SU-DHL-6 (cell line): ENCODE measurements at regions not wholly inside any gene's neighbourhood (a gene's known extent, or its start where the extent isn't known, plus 50 kb on each side); places are given as distances from the start of the nearest gene placed in this dataset.

Source experiments
- EZH2phosphoT487 ChIP-seq: fragments of 200-600 bp; sonication (generic), shearing (Covaris generic); conservative IDR thresholded peaks from 2 replicates; pipeline ENCODE4 v1.6.1; 2018; ENCODE audit warnings: mild to moderate bottlenecking, antibody characterized with exemption, low read length, moderate library complexity, mixed read lengths
- TF ChIP-seq, protein P1 (sequence below): fragments of 200-600 bp; sonication (generic); IDR thresholded peaks from one replicate; pipeline ENCODE4 v1.5.1; 2017; ENCODE audit warnings: antibody characterized with exemption, mild to moderate bottlenecking, low read length, moderate library complexity; ENCODE audit not compliant: insufficient read depth, poor library complexity, severe bottlenecking

DNA sequence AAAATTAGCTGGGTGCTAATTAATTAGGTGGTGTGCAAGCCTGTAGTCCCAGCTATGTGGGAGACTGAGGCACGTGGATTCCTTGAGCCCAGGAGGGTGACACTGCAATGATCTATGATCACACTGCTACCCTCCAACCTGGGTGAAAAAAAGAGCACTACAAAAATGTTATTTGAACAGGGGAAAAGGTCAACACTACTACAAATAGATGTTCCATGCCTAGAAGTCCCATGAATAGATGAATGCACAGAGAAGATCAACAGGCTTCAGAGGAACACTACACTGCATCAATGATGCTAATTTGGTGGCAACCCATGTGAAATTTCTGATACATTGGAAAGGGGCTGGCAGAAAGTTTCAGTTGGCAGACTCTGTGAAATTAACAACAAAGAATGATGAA lies 105.4 kb upstream of the FHIT start:
- TF ChIP-seq, protein P1, sequence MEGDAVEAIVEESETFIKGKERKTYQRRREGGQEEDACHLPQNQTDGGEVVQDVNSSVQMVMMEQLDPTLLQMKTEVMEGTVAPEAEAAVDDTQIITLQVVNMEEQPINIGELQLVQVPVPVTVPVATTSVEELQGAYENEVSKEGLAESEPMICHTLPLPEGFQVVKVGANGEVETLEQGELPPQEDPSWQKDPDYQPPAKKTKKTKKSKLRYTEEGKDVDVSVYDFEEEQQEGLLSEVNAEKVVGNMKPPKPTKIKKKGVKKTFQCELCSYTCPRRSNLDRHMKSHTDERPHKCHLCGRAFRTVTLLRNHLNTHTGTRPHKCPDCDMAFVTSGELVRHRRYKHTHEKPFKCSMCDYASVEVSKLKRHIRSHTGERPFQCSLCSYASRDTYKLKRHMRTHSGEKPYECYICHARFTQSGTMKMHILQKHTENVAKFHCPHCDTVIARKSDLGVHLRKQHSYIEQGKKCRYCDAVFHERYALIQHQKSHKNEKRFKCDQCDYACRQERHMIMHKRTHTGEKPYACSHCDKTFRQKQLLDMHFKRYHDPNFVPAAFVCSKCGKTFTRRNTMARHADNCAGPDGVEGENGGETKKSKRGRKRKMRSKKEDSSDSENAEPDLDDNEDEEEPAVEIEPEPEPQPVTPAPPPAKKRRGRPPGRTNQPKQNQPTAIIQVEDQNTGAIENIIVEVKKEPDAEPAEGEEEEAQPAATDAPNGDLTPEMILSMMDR: no peak
- TF ChIP-seq EZH2phosphoT487: no peak
